Psoas muscle (tissue), 7 donors: ENCODE measurements at regions not wholly inside any gene's neighbourhood (a gene's known extent, or its start where the extent isn't known, plus 50 kb on each side); places are given as distances from the start of the nearest gene placed in this dataset.

Experiments
- ATAC-seq, 4 donors: fragments of 200-7000 bp; cut with Tn5 transposase; one replicate each; pipeline ENCODE4 v1.9.1; 2020; ENCODE audit warnings: moderate library complexity in 3 of 4, mild to moderate bottlenecking in 2 of 4
- DNase-seq, 2 donors: peaks; one replicate each; pipeline ENCODE4 v3.0.0-alpha.2; 2020
- H3K27ac ChIP-seq: fragments of 200-600 bp; one replicate; pipeline ENCODE4 v1.8.0; 2022
- H3K27me3 ChIP-seq, 3 donors: fragments of 200-600 bp in 1 of 3; one replicate each; pipeline versions ENCODE4 v1.6.1 to v1.8.0; 2013 to 2022; ENCODE audit warnings: low read length in 2 of 3, mild to moderate bottlenecking in 2 of 3, moderate library complexity in 1 of 3; ENCODE audit not compliant: insufficient read depth in 3 of 3
- H3K36me3 ChIP-seq, 2 donors: fragments of 200-600 bp in 1 of 2; one replicate each; pipeline versions ENCODE4 v1.6.1 to v1.8.0; 2013 to 2022; ENCODE audit warnings: low read depth in 1 of 2, mild to moderate bottlenecking in 1 of 2, moderate library complexity in 1 of 2; ENCODE audit not compliant: insufficient read depth in 1 of 2
- H3K4me1 ChIP-seq: fragments of 200-600 bp; one replicate; pipeline ENCODE4 v1.8.0; 2022
- H3K4me3 ChIP-seq: fragments of 200-600 bp; one replicate; pipeline ENCODE4 v1.8.0; 2022; ENCODE audit warnings: mild to moderate bottlenecking
- H3K9me3 ChIP-seq: fragments of 200-600 bp; one replicate; pipeline ENCODE4 v1.8.0; 2022
- whole genome bisulfite sequencing, 3 donors: extraction: QIAGEN DNeasy Blood & Tissue Kit; methylation state at CpG; one replicate each; pipeline versions ENCODE4 v1.1.6 to v1.1.7; 2013; 5-methylcytosine and 5-hydroxymethylcytosine counted together
- intact Hi-C, 2 donors: fragments of 100-400 bp; cut with DNase I; formaldehyde crosslinking; loops; one replicate each; pipeline versions ENCODE4 v1.11.0 to v1.14.2; 2022
- TF ChIP-seq, protein P1 (sequence below): fragments of 200-600 bp; IDR thresholded peaks from one replicate; pipeline ENCODE4 v1.8.0; 2022; ENCODE audit warnings: antibody characterized with exemption
- donor health status: healthy with polysubstance abuse.
- donor health status: DM: no; HTN: no; CAD: no; lungs with moderate emphysema.
- donor health status: Bipolar disorder and iron deficiency.
- donor health status: healthy.
- donor health status: DM: yes; HTN: yes; CAD: no.
- donor health status: DM: no; HTN: no; CAD: no.
- donor health status: DM: yes; HTN: yes; CAD: no.

DNA sequence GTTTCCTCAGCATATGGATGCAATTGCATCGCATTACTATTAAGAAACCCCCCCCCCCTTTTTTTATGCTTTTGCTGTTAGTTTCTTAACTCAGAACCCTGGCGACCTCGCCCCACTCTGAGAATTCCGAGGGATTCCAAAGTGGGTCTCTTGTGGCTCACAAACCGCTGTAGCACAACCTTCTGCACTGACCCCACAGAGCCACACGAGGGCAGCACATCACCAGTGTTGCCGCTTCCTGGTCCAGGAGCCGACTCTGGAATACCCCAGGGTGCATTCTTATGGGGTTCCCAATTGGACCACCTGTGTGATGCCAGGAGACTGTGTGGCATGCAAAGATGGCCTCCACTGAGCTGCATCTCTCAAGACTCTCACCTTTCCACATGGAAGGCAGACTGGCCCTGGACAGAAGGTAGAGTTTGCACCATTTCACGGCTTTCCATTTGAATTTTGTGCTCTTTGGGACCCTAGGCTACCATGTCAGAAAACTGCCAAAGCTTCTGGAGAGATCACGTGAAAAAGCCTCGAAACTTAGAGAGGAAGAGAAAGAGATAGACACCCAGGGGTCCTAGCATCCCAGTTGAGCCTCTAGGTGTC, 432.7 kb upstream of the ASIC2 start:
- intact Hi-C loops = no loop called here
- DNase-seq (peak in 1 of 2 donors; percentile 16), ATAC-seq (no peak)
- peaks cover 0 to 19% (median 4%) of the 10 kb centered on the region in 3 donors for H3K27me3 ChIP-seq
- no peak overlapping the region for H3K4me3 ChIP-seq
- 26 to 29% (median 26%) methylated on average over 11 of the region's 11 CpGs for WGBS, 3 donors
- no peaks in the 10 kb centered on the region for H3K36me3 ChIP-seq
- H3K4me1 ChIP-seq = no peaks in the 10 kb centered on the region
- H3K27ac ChIP-seq = no peak overlapping the region
- no peaks in the 10 kb centered on the region for H3K9me3 ChIP-seq
- TF ChIP-seq, protein P1, sequence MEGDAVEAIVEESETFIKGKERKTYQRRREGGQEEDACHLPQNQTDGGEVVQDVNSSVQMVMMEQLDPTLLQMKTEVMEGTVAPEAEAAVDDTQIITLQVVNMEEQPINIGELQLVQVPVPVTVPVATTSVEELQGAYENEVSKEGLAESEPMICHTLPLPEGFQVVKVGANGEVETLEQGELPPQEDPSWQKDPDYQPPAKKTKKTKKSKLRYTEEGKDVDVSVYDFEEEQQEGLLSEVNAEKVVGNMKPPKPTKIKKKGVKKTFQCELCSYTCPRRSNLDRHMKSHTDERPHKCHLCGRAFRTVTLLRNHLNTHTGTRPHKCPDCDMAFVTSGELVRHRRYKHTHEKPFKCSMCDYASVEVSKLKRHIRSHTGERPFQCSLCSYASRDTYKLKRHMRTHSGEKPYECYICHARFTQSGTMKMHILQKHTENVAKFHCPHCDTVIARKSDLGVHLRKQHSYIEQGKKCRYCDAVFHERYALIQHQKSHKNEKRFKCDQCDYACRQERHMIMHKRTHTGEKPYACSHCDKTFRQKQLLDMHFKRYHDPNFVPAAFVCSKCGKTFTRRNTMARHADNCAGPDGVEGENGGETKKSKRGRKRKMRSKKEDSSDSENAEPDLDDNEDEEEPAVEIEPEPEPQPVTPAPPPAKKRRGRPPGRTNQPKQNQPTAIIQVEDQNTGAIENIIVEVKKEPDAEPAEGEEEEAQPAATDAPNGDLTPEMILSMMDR = peak; percentile 19

DNA sequence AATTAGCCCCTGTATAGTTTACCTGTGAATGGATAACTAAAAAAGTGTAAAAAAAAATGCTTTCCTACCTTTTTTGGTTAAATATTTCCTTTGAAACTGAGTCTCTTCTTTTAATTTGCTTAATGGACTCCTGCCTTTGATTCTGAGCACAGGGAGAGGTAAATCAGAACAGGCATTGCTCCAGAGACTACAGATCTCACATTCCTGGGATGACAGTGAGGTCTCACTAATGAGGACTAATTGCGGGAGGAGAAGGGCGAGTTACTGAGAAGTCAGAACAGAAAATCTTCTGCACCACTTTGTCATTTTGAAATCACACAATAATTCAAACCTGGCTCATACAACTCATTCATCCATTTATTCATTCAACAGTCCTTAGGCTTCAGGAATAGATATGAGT, 437.0 kb upstream of the ASIC2 start:
- no peak overlapping the region for H3K4me3 ChIP-seq
- ATAC-seq (no peak), DNase-seq (no peak)
- H3K36me3 ChIP-seq = no peaks in the 10 kb centered on the region
- TF ChIP-seq, protein P1 = no peak
- no peaks in the 10 kb centered on the region for H3K9me3 ChIP-seq
- peaks cover 4 to 23% (median 7%) of the 10 kb centered on the region in 3 donors for H3K27me3 ChIP-seq
- 44 to 54% (median 49%) methylated on average over 2 of the region's 2 CpGs for WGBS, 3 donors
- H3K4me1 ChIP-seq = no peaks in the 10 kb centered on the region
- intact Hi-C loops = no loop called here
- H3K27ac ChIP-seq = no peak overlapping the region

DNA sequence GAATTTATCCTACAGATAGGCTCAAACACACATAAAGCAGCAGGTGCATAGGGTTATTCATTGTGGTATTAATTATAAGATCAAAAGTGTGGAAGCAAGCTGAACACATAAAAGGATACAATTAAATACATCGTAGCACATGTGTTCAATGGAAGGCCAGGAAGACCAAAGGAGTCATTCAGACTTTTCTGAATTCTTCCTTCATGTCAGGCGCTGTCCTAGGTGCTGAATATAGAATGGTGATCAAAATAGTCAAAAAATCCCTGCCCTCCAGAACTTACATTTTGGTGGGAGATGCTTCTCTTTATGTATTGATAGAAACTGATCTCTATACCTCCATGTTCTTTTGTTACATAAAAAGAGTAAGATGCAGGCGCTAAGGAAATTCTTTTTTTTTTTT, 439.0 kb upstream of the ASIC2 start:
- WGBS, 3 donors = 31 to 39% (median 32%) methylated on average over 3 of the region's 3 CpGs
- no peak for ATAC-seq
- TF ChIP-seq, protein P1 = no peak
- intact Hi-C loops = no loop called here
- no peaks in the 10 kb centered on the region for H3K4me1 ChIP-seq
- no peak overlapping the region for H3K4me3 ChIP-seq
- H3K27me3 ChIP-seq = peaks cover 8 to 19% (median 8%) of the 10 kb centered on the region in 3 donors
- no peak overlapping the region for H3K27ac ChIP-seq
- H3K36me3 ChIP-seq = no peaks in the 10 kb centered on the region
- H3K9me3 ChIP-seq = no peaks in the 10 kb centered on the region
- no peak for DNase-seq

DNA sequence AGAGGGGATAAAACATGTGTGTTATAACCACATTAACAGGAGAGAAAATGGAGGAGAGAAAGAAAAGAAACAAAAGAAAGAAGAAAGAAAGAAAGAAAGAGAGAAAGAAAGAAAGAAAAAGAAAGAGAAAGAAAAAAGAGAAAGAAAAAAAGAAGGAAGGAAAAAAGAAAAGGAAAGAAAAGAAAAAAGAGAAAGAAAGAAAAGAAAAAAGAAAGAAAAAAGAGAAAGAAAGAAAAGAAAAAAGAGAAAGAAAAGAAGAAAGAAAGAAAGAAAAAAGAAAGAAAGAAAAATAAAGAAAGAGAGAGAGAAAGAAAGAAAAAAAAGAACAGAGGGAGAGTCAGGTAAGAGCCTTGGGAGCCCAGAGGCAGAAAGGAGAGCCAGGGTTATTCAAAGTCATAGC, 446.6 kb upstream of the ASIC2 start:
- TF ChIP-seq, protein P1 = no peak
- no peak overlapping the region for H3K4me3 ChIP-seq
- intact Hi-C loops = no loop called here
- peaks cover 2 to 10% (median 8%) of the 10 kb centered on the region in 3 donors for H3K27me3 ChIP-seq
- H3K9me3 ChIP-seq = no peaks in the 10 kb centered on the region
- no peaks in the 10 kb centered on the region for H3K36me3 ChIP-seq
- H3K4me1 ChIP-seq = no peaks in the 10 kb centered on the region
- no peak overlapping the region for H3K27ac ChIP-seq
- no peak for ATAC-seq
- DNase-seq = no peak
